Keratinocyte (primary cell): ENCODE measurements at regions not wholly inside any gene's neighbourhood (a gene's known extent, or its start where the extent isn't known, plus 50 kb on each side); places are given as distances from the start of the nearest gene placed in this dataset.

ENCODE experiments used
- DNase-seq: peaks from one replicate; pipeline ENCODE4 v3.0.0-alpha.2; 2011; ENCODE audit warnings: low read depth, missing footprints, low spot score
- FAIRE-seq: peaks from 2 replicates; lab custom pipeline; 2011; peaks lifted over from hg19 to GRCh38; lab: Jason Lieb, UNC
- H2AFZ ChIP-seq: 2 replicates; pipeline ENCODE4 v1.6.0; 2012; ENCODE audit warnings: low read length, control low read depth, inconsistent platforms; ENCODE audit not compliant: control insufficient read depth
- H3K27ac ChIP-seq: 2 replicates; pipeline ENCODE4 v1.5.1; 2011; ENCODE audit warnings: low read length; ENCODE audit not compliant: control insufficient read depth, insufficient read depth
- H3K27me3 ChIP-seq: 3 replicates; pipeline ENCODE4 v1.6.0; 2011; ENCODE audit warnings: low read length; ENCODE audit not compliant: control insufficient read depth, insufficient read depth; ENCODE audit errors: extremely low read depth
- H3K36me3 ChIP-seq, 2 experiments: 2 replicates in 1 of 2; 3 replicates in 1 of 2; pipeline ENCODE4 v1.5.1; 2011; ENCODE audit warnings: low read length in 2 of 2, mild to moderate bottlenecking in 1 of 2; ENCODE audit not compliant: control insufficient read depth in 2 of 2, insufficient read depth in 2 of 2; ENCODE audit errors: extremely low read depth in 1 of 2
- H3K4me1 ChIP-seq: 3 replicates; pipeline ENCODE4 v1.5.1; 2011; ENCODE audit warnings: low read length; ENCODE audit not compliant: control insufficient read depth, insufficient read depth; ENCODE audit errors: extremely low read depth
- H3K4me2 ChIP-seq: 3 replicates; pipeline ENCODE4 v1.6.0; 2011; ENCODE audit warnings: low read depth, low read length; ENCODE audit not compliant: control insufficient read depth, insufficient read depth; ENCODE audit errors: extremely low read depth
- H3K4me3 ChIP-seq, 3 experiments: fragments of 200-600 bp in 1 of 3; sonication (generic) in 1 of 3; 2 replicates in 2 of 3; 3 replicates in 1 of 3; pipeline ENCODE4 v1.5.1; 2011 to 2016; ENCODE audit warnings: low read length in 3 of 3, mild to moderate bottlenecking in 3 of 3, control low read depth in 2 of 3, inconsistent platforms in 1 of 3, low read depth in 1 of 3, mixed read lengths in 1 of 3, mixed run types in 1 of 3, moderate library complexity in 1 of 3; ENCODE audit not compliant: control insufficient read depth in 2 of 3, insufficient read depth in 2 of 3; ENCODE audit errors: extremely low read depth in 1 of 3
- H3K79me2 ChIP-seq: 2 replicates; pipeline ENCODE4 v1.6.0; 2012; ENCODE audit warnings: low read length; ENCODE audit not compliant: control insufficient read depth, insufficient read depth
- H3K9ac ChIP-seq: 3 replicates; pipeline ENCODE4 v1.6.0; 2011; ENCODE audit warnings: low read length; ENCODE audit not compliant: control insufficient read depth, insufficient read depth; ENCODE audit errors: extremely low read depth
- H3K9me1 ChIP-seq: 3 replicates; pipeline ENCODE4 v1.6.0; 2011; ENCODE audit warnings: low read length; ENCODE audit not compliant: control insufficient read depth, insufficient read depth; ENCODE audit errors: extremely low read depth
- H3K9me3 ChIP-seq: 2 replicates; pipeline ENCODE4 v1.5.1; 2012; ENCODE audit warnings: low read depth, low read length; ENCODE audit not compliant: control insufficient read depth
- H4K20me1 ChIP-seq: 3 replicates; pipeline ENCODE4 v1.6.0; 2011; ENCODE audit warnings: low read length; ENCODE audit not compliant: control insufficient read depth, insufficient read depth; ENCODE audit errors: extremely low read depth
- EZH2 ChIP-seq: IDR thresholded peaks from one replicate; pipeline ENCODE4 v1.6.1; 2012; ENCODE audit warnings: inconsistent platforms, mild to moderate bottlenecking, low read length, moderate library complexity
- dilution Hi-C: fragments of 300-500 bp; cut with MboI; formaldehyde crosslinking; loops from one replicate; pipeline ENCODE4 v1.7.0; 2020; ENCODE audit warnings: low sequenced_read_pairs; ENCODE audit not compliant: extremely low pct_ligation_motif_present
- TF ChIP-seq, protein P1 (sequence below), 3 experiments: IDR thresholded peaks in 1 of 3; conservative IDR thresholded peaks in 1 of 3; optimal IDR thresholded peaks in 1 of 3; 2 replicates in 2 of 3; 3 replicates in 1 of 3; pipeline versions ENCODE3 to v1.5.1; 2011; ENCODE audit warnings: low read length in 3 of 3, mild to moderate bottlenecking in 3 of 3, moderate library complexity in 2 of 3, control low read depth in 1 of 3, inconsistent platforms in 1 of 3; ENCODE audit not compliant: insufficient read depth in 2 of 3; ENCODE audit errors: extremely low read depth in 1 of 3

- Histone ChIP-seq H3K9ac (no peak overlapping the region), H3K4me3 (no peak overlapping the region), H4K20me1 (no peaks in the 10 kb centered on the region), H3K27me3 (no peaks in the 10 kb centered on the region), H3K9me3 (peaks cover 2% of the 10 kb centered on the region), H3K79me2 (no peaks in the 10 kb centered on the region), H3K4me1 (no peaks in the 10 kb centered on the region), H3K36me3 (no peaks in the 10 kb centered on the region), H3K9me1 (no peaks in the 10 kb centered on the region), H3K27ac (no peak overlapping the region), H3K4me2 (no peak overlapping the region), H2AFZ (no peak overlapping the region)
- no peak for FAIRE-seq
- DNase-seq: no peak
- dilution Hi-C loops: no loop called here
- TF ChIP-seq, protein P1, sequence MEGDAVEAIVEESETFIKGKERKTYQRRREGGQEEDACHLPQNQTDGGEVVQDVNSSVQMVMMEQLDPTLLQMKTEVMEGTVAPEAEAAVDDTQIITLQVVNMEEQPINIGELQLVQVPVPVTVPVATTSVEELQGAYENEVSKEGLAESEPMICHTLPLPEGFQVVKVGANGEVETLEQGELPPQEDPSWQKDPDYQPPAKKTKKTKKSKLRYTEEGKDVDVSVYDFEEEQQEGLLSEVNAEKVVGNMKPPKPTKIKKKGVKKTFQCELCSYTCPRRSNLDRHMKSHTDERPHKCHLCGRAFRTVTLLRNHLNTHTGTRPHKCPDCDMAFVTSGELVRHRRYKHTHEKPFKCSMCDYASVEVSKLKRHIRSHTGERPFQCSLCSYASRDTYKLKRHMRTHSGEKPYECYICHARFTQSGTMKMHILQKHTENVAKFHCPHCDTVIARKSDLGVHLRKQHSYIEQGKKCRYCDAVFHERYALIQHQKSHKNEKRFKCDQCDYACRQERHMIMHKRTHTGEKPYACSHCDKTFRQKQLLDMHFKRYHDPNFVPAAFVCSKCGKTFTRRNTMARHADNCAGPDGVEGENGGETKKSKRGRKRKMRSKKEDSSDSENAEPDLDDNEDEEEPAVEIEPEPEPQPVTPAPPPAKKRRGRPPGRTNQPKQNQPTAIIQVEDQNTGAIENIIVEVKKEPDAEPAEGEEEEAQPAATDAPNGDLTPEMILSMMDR (optimal IDR thresholded peaks at IDR 0.05 in 1 of 3, IDR thresholded peaks at IDR 0.05 in 1 of 3, conservative IDR thresholded peaks at IDR 0.05 in 1 of 3; ENCODE audit: extremely low read depth in 1 of 3, insufficient read depth in 2 of 3, low read length in 3 of 3): no peak
These were observed 245.5 kb upstream of the COPS8 start for GRCh38 chr2:236840215-236840614.

GRCh38 chr2:236840857-236841256, 244.8 kb upstream of the COPS8 start:
- H3K79me2 ChIP-seq: no peaks in the 10 kb centered on the region
- H3K9me1 ChIP-seq: no peaks in the 10 kb centered on the region
- dilution Hi-C loops: no loop called here
- no peaks in the 10 kb centered on the region for H4K20me1 ChIP-seq
- no peaks in the 10 kb centered on the region for H3K36me3 ChIP-seq
- no peak overlapping the region for H3K9ac ChIP-seq
- FAIRE-seq (no peak), DNase-seq (no peak)
- no peaks in the 10 kb centered on the region for H3K9me3 ChIP-seq
- H3K27me3 ChIP-seq: no peaks in the 10 kb centered on the region
- H2AFZ ChIP-seq: no peak overlapping the region
- no peak overlapping the region for H3K27ac ChIP-seq
- no peak overlapping the region for H3K4me2 ChIP-seq
- H3K4me1 ChIP-seq: no peaks in the 10 kb centered on the region
- no peak overlapping the region for H3K4me3 ChIP-seq
- TF ChIP-seq, protein P1 (optimal IDR thresholded peaks at IDR 0.05 in 1 of 3, IDR thresholded peaks at IDR 0.05 in 1 of 3, conservative IDR thresholded peaks at IDR 0.05 in 1 of 3; ENCODE audit: extremely low read depth in 1 of 3, insufficient read depth in 2 of 3, low read length in 3 of 3): no peak
- TF ChIP-seq EZH2: no peak
